K562 (cell line): ENCODE measurements at regions not wholly inside any gene's neighbourhood (a gene's known extent, or its start where the extent isn't known, plus 50 kb on each side); places are given as distances from the start of the nearest gene placed in this dataset.
A peak's percentile ranks its signal among the peaks of the same experiment; 100 is the strongest.

ENCODE experiments used
- C11orf30 ChIP-seq: fragments of 450-650 bp; IDR thresholded peaks from 2 replicates; pipeline ENCODE4 v1.6.1; 2016; ENCODE audit warnings: low read depth, mild to moderate bottlenecking
- HIVEP1 ChIP-seq: fragments of 250-450 bp; sonication (Bioruptor Pico); IDR thresholded peaks from 2 replicates; pipeline ENCODE4 v1.4.0; 2020; ENCODE audit warnings: mild to moderate bottlenecking
- JUND ChIP-seq, 2 experiments: IDR thresholded peaks; 2 replicates in 1 of 2; 3 replicates in 1 of 2; pipeline ENCODE4 v1.6.1; 2011; ENCODE audit warnings: borderline replicate concordance in 2 of 2, low read depth in 2 of 2, low read length in 2 of 2, improper control_type of control experiment in 1 of 2, missing biosample characterization in 1 of 2, missing genetic modification characterization in 1 of 2, missing genetic modification reagents in 1 of 2
- L3MBTL2 ChIP-seq: fragments of 450-650 bp; IDR thresholded peaks from 2 replicates; pipeline ENCODE4 v1.6.1; 2016; ENCODE audit warnings: mild to moderate bottlenecking, moderate library complexity
- MAFG ChIP-seq: fragments of 450-650 bp; conservative IDR thresholded peaks from 2 replicates; pipeline ENCODE4 v1.6.1; 2016; ENCODE audit warnings: missing genetic modification characterization, missing compliant biosample characterization
- NFE2 ChIP-seq: IDR thresholded peaks from 2 replicates; pipeline ENCODE4 v1.6.1; 2014; ENCODE audit warnings: antibody characterized with exemption, low read depth
- PML ChIP-seq: IDR thresholded peaks from 2 replicates; pipeline ENCODE4 v1.6.1; 2012; ENCODE audit warnings: low read length, inconsistent platforms
- RCOR1 ChIP-seq, 2 experiments: IDR thresholded peaks; 2 replicates each; pipeline ENCODE4 v1.6.1; 2012; ENCODE audit warnings: low read depth in 2 of 2, low read length in 2 of 2, borderline replicate concordance in 1 of 2, improper control_type of control experiment in 1 of 2
- ZNF316 ChIP-seq: fragments of 450-650 bp; IDR thresholded peaks from 2 replicates; pipeline ENCODE4 v1.6.1; 2016
- TF ChIP-seq, protein P1 (sequence below): fragments of 450-650 bp; IDR thresholded peaks from 2 replicates; pipeline ENCODE4 v1.6.1; 2017; ENCODE audit warnings: antibody characterized with exemption, mild to moderate bottlenecking
- TF ChIP-seq, protein P2 (sequence below): fragments of 450-650 bp; formaldehyde crosslinking; IDR thresholded peaks from 2 replicates; pipeline ENCODE4 v1.4.0; 2020; ENCODE audit warnings: mild to moderate bottlenecking, moderate library complexity

DNA sequence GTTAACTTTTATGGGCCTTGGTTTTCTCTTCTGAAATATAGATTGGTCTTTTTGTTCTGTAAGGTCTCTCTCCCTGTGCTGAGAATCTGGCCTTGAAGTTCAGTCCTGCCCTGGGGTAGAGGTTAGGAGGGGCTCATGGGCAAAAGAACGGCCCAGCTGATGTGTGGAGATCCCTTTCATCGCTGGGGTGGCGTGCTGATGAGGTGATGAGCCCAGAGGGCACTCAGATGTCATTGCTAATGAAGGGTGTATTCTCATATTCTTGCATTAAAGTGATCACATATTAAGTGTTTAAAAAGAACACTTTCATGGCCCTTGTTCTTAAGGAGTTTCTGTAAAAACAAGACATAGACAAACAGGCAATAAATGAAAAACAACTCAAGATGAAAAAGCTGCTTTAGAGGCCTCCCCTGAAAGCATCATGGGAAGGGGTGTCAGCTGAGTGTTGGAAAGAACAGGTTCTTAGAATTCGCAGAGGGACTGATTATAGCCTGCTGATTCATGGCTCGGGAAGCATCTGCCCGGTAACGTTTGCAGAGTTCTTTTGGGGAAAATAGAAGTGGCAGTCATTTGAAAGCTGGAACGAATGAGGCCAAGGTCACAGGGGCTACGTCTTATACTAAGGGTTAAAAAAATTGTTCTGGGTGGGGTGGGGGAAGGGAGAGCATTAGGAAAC is 72.5 kb upstream of the GPR158 start (continued):
- TF ChIP-seq, protein P1, sequence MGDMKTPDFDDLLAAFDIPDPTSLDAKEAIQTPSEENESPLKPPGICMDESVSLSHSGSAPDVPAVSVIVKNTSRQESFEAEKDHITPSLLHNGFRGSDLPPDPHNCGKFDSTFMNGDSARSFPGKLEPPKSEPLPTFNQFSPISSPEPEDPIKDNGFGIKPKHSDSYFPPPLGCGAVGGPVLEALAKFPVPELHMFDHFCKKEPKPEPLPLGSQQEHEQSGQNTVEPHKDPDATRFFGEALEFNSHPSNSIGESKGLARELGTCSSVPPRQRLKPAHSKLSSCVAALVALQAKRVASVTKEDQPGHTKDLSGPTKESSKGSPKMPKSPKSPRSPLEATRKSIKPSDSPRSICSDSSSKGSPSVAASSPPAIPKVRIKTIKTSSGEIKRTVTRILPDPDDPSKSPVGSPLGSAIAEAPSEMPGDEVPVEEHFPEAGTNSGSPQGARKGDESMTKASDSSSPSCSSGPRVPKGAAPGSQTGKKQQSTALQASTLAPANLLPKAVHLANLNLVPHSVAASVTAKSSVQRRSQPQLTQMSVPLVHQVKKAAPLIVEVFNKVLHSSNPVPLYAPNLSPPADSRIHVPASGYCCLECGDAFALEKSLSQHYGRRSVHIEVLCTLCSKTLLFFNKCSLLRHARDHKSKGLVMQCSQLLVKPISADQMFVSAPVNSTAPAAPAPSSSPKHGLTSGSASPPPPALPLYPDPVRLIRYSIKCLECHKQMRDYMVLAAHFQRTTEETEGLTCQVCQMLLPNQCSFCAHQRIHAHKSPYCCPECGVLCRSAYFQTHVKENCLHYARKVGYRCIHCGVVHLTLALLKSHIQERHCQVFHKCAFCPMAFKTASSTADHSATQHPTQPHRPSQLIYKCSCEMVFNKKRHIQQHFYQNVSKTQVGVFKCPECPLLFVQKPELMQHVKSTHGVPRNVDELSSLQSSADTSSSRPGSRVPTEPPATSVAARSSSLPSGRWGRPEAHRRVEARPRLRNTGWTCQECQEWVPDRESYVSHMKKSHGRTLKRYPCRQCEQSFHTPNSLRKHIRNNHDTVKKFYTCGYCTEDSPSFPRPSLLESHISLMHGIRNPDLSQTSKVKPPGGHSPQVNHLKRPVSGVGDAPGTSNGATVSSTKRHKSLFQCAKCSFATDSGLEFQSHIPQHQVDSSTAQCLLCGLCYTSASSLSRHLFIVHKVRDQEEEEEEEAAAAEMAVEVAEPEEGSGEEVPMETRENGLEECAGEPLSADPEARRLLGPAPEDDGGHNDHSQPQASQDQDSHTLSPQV: peak; percentile 56; the same call in 1 of the 2 replicates
- TF ChIP-seq L3MBTL2 (0 out of 2 replicates have a peak, but pooled peaks have one; percentile 11), ZNF316 (peak; percentile 28; the same call in 1 of the 2 replicates), JUND (IDR thresholded peaks at IDR 0.05; ENCODE audit: borderline replicate concordance, low read depth, low read length) (peak; percentile 37; the same call in 1 of the 2 replicates), JUND (tag; IDR thresholded peaks at IDR 0.05; ENCODE audit: borderline replicate concordance, low read depth, low read length) (peak; percentile 20; the same call in 1 of the 3 replicates), HIVEP1 (CRISPR knock-in tag) (0 out of 2 replicates have a peak, but pooled peaks have one; percentile 24), MAFG (tag) (0 out of 2 replicates have a peak, but pooled peaks have one; percentile 26), PML (no peak), NFE2 (peak; percentile 46; the same call in 1 of the 2 replicates), RCOR1 (IDR thresholded peaks at IDR 0.05; ENCODE audit: borderline replicate concordance in 1 of 2, low read depth in 2 of 2, low read length in 2 of 2) (peak in 1 of 2 experiments; percentile 16; a peak in 1 of 4 replicates), C11orf30 (peak; percentile 45; the same call in 1 of the 2 replicates)
- TF ChIP-seq, protein P2, sequence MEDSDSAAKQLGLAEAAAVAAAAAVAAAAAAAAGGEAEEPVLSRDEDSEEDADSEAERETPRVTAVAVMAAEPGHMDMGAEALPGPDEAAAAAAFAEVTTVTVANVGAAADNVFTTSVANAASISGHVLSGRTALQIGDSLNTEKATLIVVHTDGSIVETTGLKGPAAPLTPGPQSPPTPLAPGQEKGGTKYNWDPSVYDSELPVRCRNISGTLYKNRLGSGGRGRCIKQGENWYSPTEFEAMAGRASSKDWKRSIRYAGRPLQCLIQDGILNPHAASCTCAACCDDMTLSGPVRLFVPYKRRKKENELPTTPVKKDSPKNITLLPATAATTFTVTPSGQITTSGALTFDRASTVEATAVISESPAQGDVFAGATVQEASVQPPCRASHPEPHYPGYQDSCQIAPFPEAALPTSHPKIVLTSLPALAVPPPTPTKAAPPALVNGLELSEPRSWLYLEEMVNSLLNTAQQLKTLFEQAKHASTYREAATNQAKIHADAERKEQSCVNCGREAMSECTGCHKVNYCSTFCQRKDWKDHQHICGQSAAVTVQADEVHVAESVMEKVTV (CRISPR knock-in tag): no peak
